T-helper 2 cell treated with Interferon-gamma antibody and Interleukin-4, amounts not matched to agents 100 ng/mL and 5 ng/mL, for 36 hours (primary cell): ENCODE measurements at regions not wholly inside any gene's neighbourhood (a gene's known extent, or its start where the extent isn't known, plus 50 kb on each side); places are given as distances from the start of the nearest gene placed in this dataset.
"Not testable (repeated sequence)": the region's sequence is repeated elsewhere in the genome, so short reads cannot be mapped to it uniquely, and the experiment has no call there.

ENCODE experiments used
- intact Hi-C: fragments of 100-400 bp; cut with micrococcal nuclease; formaldehyde crosslinking; loops from one replicate; pipeline ENCODE4 v1.15.1; 2023

GRCh38 chr5:163134061-163134460 is 303.3 kb upstream of the CCNG1 start:
- intact Hi-C loops: no loop called here

GRCh38 chr5:163135849-163136248 is 301.5 kb upstream of the CCNG1 start:
- intact Hi-C loops: no loop called here

- intact Hi-C loops: no loop called here
Measured at GRCh38 chr5:163161512-163161911, 275.9 kb upstream of the CCNG1 start.

GRCh38 chr5:163162645-163163044 is 274.8 kb upstream of the CCNG1 start:
- intact Hi-C loops: no loop called here

- intact Hi-C loops: no loop called here
Measured at GRCh38 chr5:163163858-163164257, 273.5 kb upstream of the CCNG1 start.

- intact Hi-C loops: no loop called here
Measured at GRCh38 chr5:163165277-163165676, 272.1 kb upstream of the CCNG1 start.

- intact Hi-C loops: not testable (repeated sequence)
Measured at GRCh38 chr5:163170161-163170560, 267.2 kb upstream of the CCNG1 start.

- intact Hi-C loops: no loop called here
Measured at GRCh38 chr5:163172540-163173338, 264.7 kb upstream of the CCNG1 start.

- intact Hi-C loops: no loop called here
Measured at GRCh38 chr5:163177971-163178370, 259.4 kb upstream of the CCNG1 start.

- intact Hi-C loops: no loop called here
Measured at GRCh38 chr5:163185315-163185714, 252.1 kb upstream of the CCNG1 start.

GRCh38 chr5:163189023-163189553 is 248.3 kb upstream of the CCNG1 start:
- intact Hi-C loops: no loop called here

- intact Hi-C loops: no loop called here
Measured at GRCh38 chr5:163190283-163190682, 247.1 kb upstream of the CCNG1 start.

GRCh38 chr5:163190784-163191183 is 246.6 kb upstream of the CCNG1 start:
- intact Hi-C loops: no loop called here

GRCh38 chr5:163193886-163194285 is 243.5 kb upstream of the CCNG1 start:
- intact Hi-C loops: no loop called here

- intact Hi-C loops: no loop called here
Measured at GRCh38 chr5:163205645-163206044, 231.8 kb upstream of the CCNG1 start.

- intact Hi-C loops: no loop called here
Measured at GRCh38 chr5:163221581-163221980, 215.8 kb upstream of the CCNG1 start.

GRCh38 chr5:163222982-163223381 is 214.4 kb upstream of the CCNG1 start:
- intact Hi-C loops: no loop called here

- intact Hi-C loops: no loop called here
Measured at GRCh38 chr5:163244445-163244987, 192.9 kb upstream of the CCNG1 start.

GRCh38 chr5:163245584-163245983 is 191.8 kb upstream of the CCNG1 start:
- intact Hi-C loops: no loop called here

GRCh38 chr5:163248333-163248732 is 189.1 kb upstream of the CCNG1 start:
- intact Hi-C loops: no loop called here

- intact Hi-C loops: no loop called here
Measured at GRCh38 chr5:163248871-163249270, 188.5 kb upstream of the CCNG1 start.

- intact Hi-C loops: no loop called here
Measured at GRCh38 chr5:163252950-163253349, 184.4 kb upstream of the CCNG1 start.

GRCh38 chr5:163259495-163259894 is 177.9 kb upstream of the CCNG1 start:
- intact Hi-C loops: no loop called here
